ENCODE measurements at regions not wholly inside any gene's neighbourhood (a gene's known extent, or its start where the extent isn't known, plus 50 kb on each side); places are given as distances from the start of the nearest gene placed in this dataset.

- TF ChIP-seq POLR2A (IDR thresholded peaks at IDR 0.05) (no peak), POLR2AphosphoS5 (IDR thresholded peaks at IDR 0.05) (no peak)
Observed at GRCh38 chr3:64892671-64893309, 205.0 kb upstream of the ADAMTS9 start.

Data from transverse colon (tissue), 3 donors.